Fibroblast of skin of back (primary cell): ENCODE measurements at regions not wholly inside any gene's neighbourhood (a gene's known extent, or its start where the extent isn't known, plus 50 kb on each side); places are given as distances from the start of the nearest gene placed in this dataset.
"Not testable (repeated sequence)": the region's sequence is repeated elsewhere in the genome, so short reads cannot be mapped to it uniquely, and the experiment has no call there.

Experiments
- DNase-seq: peaks from one replicate; pipeline ENCODE4 v3.0.0-alpha.2; 2013

GRCh38 chr9:11149065-11149464 is 536.3 kb upstream of the PTPRD start:
- DNase-seq, result no peak

- DNase-seq, result no peak
Measured at GRCh38 chr9:11158063-11158462, 545.3 kb upstream of the PTPRD start.

- peak; percentile 33 for DNase-seq
Measured at GRCh38 chr9:11158676-11159075, 545.9 kb upstream of the PTPRD start.

- no peak for DNase-seq
Measured at GRCh38 chr9:11159318-11159862, 546.6 kb upstream of the PTPRD start.

GRCh38 chr9:11163843-11164242 is 551.0 kb upstream of the PTPRD start:
- no peak for DNase-seq

GRCh38 chr9:11182001-11182400 is 569.2 kb upstream of the PTPRD start:
- peak; percentile 52 for DNase-seq

GRCh38 chr9:11190719-11191118 is 577.9 kb upstream of the PTPRD start:
- no peak for DNase-seq

GRCh38 chr9:11192993-11193392 is 580.2 kb upstream of the PTPRD start:
- DNase-seq, result no peak

GRCh38 chr9:11194246-11194645 is 581.4 kb upstream of the PTPRD start:
- no peak for DNase-seq

- not testable (repeated sequence) for DNase-seq
Measured at GRCh38 chr9:11196840-11197365, 584.1 kb upstream of the PTPRD start.

- no peak for DNase-seq
Measured at GRCh38 chr9:11199335-11199734, 586.5 kb upstream of the PTPRD start.

- DNase-seq, result no peak
Measured at GRCh38 chr9:11204521-11204920, 591.7 kb upstream of the PTPRD start.

- no peak for DNase-seq
Measured at GRCh38 chr9:11206925-11207324, 594.1 kb upstream of the PTPRD start.

GRCh38 chr9:11233696-11234095 is 620.9 kb upstream of the PTPRD start:
- no peak for DNase-seq

GRCh38 chr9:11235061-11235460 is 622.3 kb upstream of the PTPRD start:
- DNase-seq, result peak; percentile 16

GRCh38 chr9:11241779-11242178 is 629.0 kb upstream of the PTPRD start:
- no peak for DNase-seq

- no peak for DNase-seq
Measured at GRCh38 chr9:11257992-11258391, 645.2 kb upstream of the PTPRD start.

GRCh38 chr9:11269036-11269435 is 656.2 kb upstream of the PTPRD start:
- no peak for DNase-seq

- DNase-seq, result no peak
Measured at GRCh38 chr9:11275158-11275695, 662.4 kb upstream of the PTPRD start.

GRCh38 chr9:11312966-11313365 is 700.2 kb upstream of the PTPRD start:
- peak; percentile 35 for DNase-seq

- DNase-seq, result no peak
Measured at GRCh38 chr9:11318946-11319345, 706.1 kb upstream of the PTPRD start.

- DNase-seq, result peak; percentile 28
Measured at GRCh38 chr9:11319538-11319937, 706.7 kb upstream of the PTPRD start.

- no peak for DNase-seq
Measured at GRCh38 chr9:11320989-11321388, 708.2 kb upstream of the PTPRD start.

GRCh38 chr9:11323457-11323856 is 710.7 kb upstream of the PTPRD start:
- DNase-seq, result no peak

- no peak for DNase-seq
Measured at GRCh38 chr9:11326231-11326630, 713.4 kb upstream of the PTPRD start.
